NK-92 treated with Interleukin-12 subunit alpha and Interleukin-12 subunit beta, amount 100 ng/mL, for 24 hours (cell line): ENCODE measurements at regions not wholly inside any gene's neighbourhood (a gene's known extent, or its start where the extent isn't known, plus 50 kb on each side); places are given as distances from the start of the nearest gene placed in this dataset.

Experiments
- DNase-seq: peaks from one replicate; lab custom pipeline; 2025; lab: John Stamatoyannopoulos, UW

GRCh38 chr13:99436686-99437416 is 64.4 kb upstream of the TM9SF2 start:
- DNase-seq: peak; percentile 89

- DNase-seq: no peak
Measured at GRCh38 chr13:99439048-99439447, 62.2 kb upstream of the TM9SF2 start.

GRCh38 chr13:99439850-99440604 is 61.2 kb upstream of the TM9SF2 start:
- DNase-seq: no peak

GRCh38 chr13:99442273-99442895 is 58.9 kb upstream of the TM9SF2 start:
- no peak for DNase-seq

- DNase-seq: no peak
Measured at GRCh38 chr13:99446242-99446641, 55.0 kb upstream of the TM9SF2 start.

- no peak for DNase-seq
Measured at GRCh38 chr13:99448546-99448945, 52.7 kb upstream of the TM9SF2 start.

- no peak for DNase-seq
Measured at GRCh38 chr13:99450416-99450815, 50.9 kb upstream of the TM9SF2 start.
